ENCODE measurements at regions not wholly inside any gene's neighbourhood (a gene's known extent, or its start where the extent isn't known, plus 50 kb on each side); places are given as distances from the start of the nearest gene placed in this dataset.

- Histone ChIP-seq H3K27me3 (no peaks in the 10 kb centered on the region), H3K27ac (no peak overlapping the region), H3K9ac (ENCODE audit: low read depth in 2 of 2, low read length in 2 of 2) (no peak overlapping the region), H3K4me1 (no peaks in the 10 kb centered on the region), H3K4me3 (no peak overlapping the region), H3K9me3 (no peaks in the 10 kb centered on the region), H3K36me3 (no peaks in the 10 kb centered on the region)
- no peak for TF ChIP-seq CTCF (IDR thresholded peaks at IDR 0.05)
- DNase-seq, result peak; percentile 13
- intact Hi-C loops (cut with DNase I), result no loop called here
Measured at GRCh38 chr1:34690269-34690668, 64.6 kb upstream of the GJB5 start.

- Histone ChIP-seq H3K27ac (no peak overlapping the region), H3K4me3 (no peak overlapping the region), H3K9ac (ENCODE audit: low read depth in 2 of 2, low read length in 2 of 2) (no peak overlapping the region), H3K9me3 (no peaks in the 10 kb centered on the region), H3K36me3 (no peaks in the 10 kb centered on the region), H3K27me3 (no peaks in the 10 kb centered on the region), H3K4me1 (no peaks in the 10 kb centered on the region)
- no peak for TF ChIP-seq CTCF (IDR thresholded peaks at IDR 0.05)
- intact Hi-C loops (cut with DNase I), result no loop called here
- no peak for DNase-seq
Measured at GRCh38 chr1:34693081-34693480, 61.8 kb upstream of the GJB5 start.

GRCh38 chr1:34694383-34694782, 60.5 kb upstream of the GJB5 start:
- H3K4me1 ChIP-seq, result no peaks in the 10 kb centered on the region
- intact Hi-C loops (cut with DNase I), result no loop called here
- no peak overlapping the region for H3K27ac ChIP-seq
- H3K9me3 ChIP-seq, result no peaks in the 10 kb centered on the region
- no peaks in the 10 kb centered on the region for H3K36me3 ChIP-seq
- no peak for DNase-seq
- H3K4me3 ChIP-seq, result no peak overlapping the region
- no peaks in the 10 kb centered on the region for H3K27me3 ChIP-seq
- TF ChIP-seq CTCF (IDR thresholded peaks at IDR 0.05), result no peak
- no peak overlapping the region for H3K9ac ChIP-seq (ENCODE audit: low read depth in 2 of 2, low read length in 2 of 2)

- Histone ChIP-seq H3K4me1 (no peaks in the 10 kb centered on the region), H3K4me3 (no peak overlapping the region), H3K36me3 (no peaks in the 10 kb centered on the region), H3K9ac (ENCODE audit: low read depth in 2 of 2, low read length in 2 of 2) (no peak overlapping the region), H3K27me3 (no peaks in the 10 kb centered on the region), H3K27ac (no peak overlapping the region), H3K9me3 (no peaks in the 10 kb centered on the region)
- no peak for TF ChIP-seq CTCF (IDR thresholded peaks at IDR 0.05)
- intact Hi-C loops (cut with DNase I), result no loop called here
- no peak for DNase-seq
Measured at GRCh38 chr1:34695580-34695979, 59.3 kb upstream of the GJB5 start.

GRCh38 chr1:34696230-34696629, 58.6 kb upstream of the GJB5 start:
- H3K4me3 ChIP-seq, result no peak overlapping the region
- no peaks in the 10 kb centered on the region for H3K27me3 ChIP-seq
- DNase-seq, result no peak
- H3K36me3 ChIP-seq, result no peaks in the 10 kb centered on the region
- H3K9ac ChIP-seq (ENCODE audit: low read depth in 2 of 2, low read length in 2 of 2), result no peak overlapping the region
- intact Hi-C loops (cut with DNase I), result no loop called here
- H3K9me3 ChIP-seq, result no peaks in the 10 kb centered on the region
- no peak for TF ChIP-seq CTCF (IDR thresholded peaks at IDR 0.05)
- no peak overlapping the region for H3K27ac ChIP-seq
- no peaks in the 10 kb centered on the region for H3K4me1 ChIP-seq

- Histone ChIP-seq H3K4me3 (no peak overlapping the region), H3K27ac (no peak overlapping the region), H3K36me3 (no peaks in the 10 kb centered on the region), H3K9me3 (no peaks in the 10 kb centered on the region), H3K27me3 (no peaks in the 10 kb centered on the region), H3K9ac (ENCODE audit: low read depth in 2 of 2, low read length in 2 of 2) (no peak overlapping the region), H3K4me1 (no peaks in the 10 kb centered on the region)
- no peak for TF ChIP-seq CTCF (IDR thresholded peaks at IDR 0.05)
- intact Hi-C loops (cut with DNase I), result no loop called here
- no peak for DNase-seq
Measured at GRCh38 chr1:34696981-34697380, 57.9 kb upstream of the GJB5 start.
